GM12872 (cell line): ENCODE measurements at regions not wholly inside any gene's neighbourhood (a gene's known extent, or its start where the extent isn't known, plus 50 kb on each side); places are given as distances from the start of the nearest gene placed in this dataset.

Source experiments
- CTCF ChIP-seq: IDR thresholded peaks from 3 replicates; pipeline ENCODE4 v1.5.1; 2011; ENCODE audit warnings: low read depth, mild to moderate bottlenecking, low read length, moderate library complexity; ENCODE audit not compliant: insufficient read depth

GRCh38 chr6:900716-901605, 208.0 kb upstream of the EXOC2 start:
- TF ChIP-seq CTCF = no peak

- TF ChIP-seq CTCF = no peak
Observed at GRCh38 chr6:897528-898207, 204.7 kb upstream of the EXOC2 start.

DNA sequence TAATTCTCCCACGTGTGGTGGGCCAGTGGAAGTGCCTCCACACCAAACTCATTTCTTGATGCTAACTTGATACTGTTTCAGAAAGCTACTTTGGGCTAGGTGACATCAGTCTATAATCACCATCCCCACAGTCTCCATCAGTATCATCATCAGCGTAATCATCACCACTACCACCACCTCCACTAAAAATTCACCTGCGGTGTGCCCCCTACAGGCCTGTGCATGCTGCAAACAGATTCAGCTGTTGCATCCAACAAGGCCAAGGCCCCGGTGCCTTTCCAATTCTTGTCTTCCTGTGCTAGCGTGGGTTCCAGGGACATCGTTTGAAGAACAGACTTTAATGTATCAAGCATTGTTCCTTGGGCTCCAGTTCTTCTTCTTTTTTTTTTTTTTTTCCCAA, 201.3 kb upstream of the EXOC2 start:
- peak; percentile 49 for TF ChIP-seq CTCF

DNA sequence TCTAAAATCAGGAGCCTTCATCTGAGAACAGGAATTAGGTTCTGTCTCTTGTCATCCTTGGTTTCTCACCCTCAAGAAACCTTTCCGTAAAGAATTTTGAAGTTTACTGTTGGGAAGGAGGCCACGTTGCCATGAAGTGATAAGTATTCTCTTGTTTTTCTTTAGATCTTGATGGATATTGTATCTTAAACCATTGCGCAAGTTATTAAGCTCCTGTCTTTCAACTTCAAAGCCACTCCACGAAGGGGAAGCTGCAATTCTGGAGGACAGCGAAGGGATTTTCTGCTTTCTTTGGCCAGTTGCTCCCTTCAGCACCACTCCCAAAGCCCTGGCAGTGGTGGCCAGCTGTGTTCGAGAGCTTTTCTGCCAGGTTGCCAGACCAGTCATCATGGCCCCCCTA, 198.1 kb upstream of the EXOC2 start:
- no peak for TF ChIP-seq CTCF

DNA sequence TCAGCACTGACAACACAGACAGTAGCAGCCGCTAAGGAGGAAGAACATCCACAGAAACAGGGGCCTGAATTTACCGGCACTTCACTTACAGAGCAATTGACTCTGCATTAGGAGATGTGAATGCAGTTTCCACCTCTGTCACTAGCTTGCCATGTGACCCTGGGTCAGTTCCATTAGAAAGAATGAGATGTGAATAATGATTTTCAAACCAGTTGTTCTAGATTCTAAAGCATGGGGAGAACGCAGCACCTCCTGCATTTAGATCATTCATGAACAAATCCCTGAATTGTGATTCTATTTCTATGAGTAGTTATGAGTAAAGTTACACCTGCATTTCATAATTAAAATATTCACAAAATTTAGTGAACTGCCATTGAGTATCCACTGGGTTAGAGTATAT, 197.3 kb upstream of the EXOC2 start:
- no peak for TF ChIP-seq CTCF

- TF ChIP-seq CTCF = no peak
Observed at GRCh38 chr6:887583-888235, 194.8 kb upstream of the EXOC2 start.

DNA sequence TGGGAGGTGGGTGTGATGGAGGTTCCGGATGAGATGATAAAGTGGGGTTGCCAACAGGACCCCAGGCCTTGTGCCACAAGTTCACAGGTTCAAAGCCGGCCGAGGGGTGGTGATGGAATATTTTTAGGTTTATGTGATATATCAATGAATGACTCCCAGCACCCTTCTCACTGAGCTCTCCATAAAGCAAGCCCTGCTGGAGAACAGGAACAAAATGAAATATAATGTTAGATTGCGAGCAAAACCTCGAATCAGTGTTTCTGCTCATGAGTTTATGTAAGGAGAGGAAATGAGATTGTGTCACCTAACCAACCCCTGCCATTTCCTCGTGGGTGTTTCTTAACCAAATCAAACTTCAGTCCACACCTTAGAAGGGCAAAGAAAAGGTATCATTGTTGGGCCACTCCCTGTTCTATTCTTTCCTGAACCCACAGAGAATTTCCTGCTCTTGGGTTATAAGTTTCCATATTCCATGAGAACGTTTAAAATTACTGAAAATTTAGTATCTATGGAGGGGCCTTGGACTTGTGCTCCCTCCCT, 192.2 kb upstream of the EXOC2 start:
- TF ChIP-seq CTCF = no peak
